GM04504 (cell line): ENCODE measurements at regions not wholly inside any gene's neighbourhood (a gene's known extent, or its start where the extent isn't known, plus 50 kb on each side); places are given as distances from the start of the nearest gene placed in this dataset.
"Not testable (repeated sequence)": the region's sequence is repeated elsewhere in the genome, so short reads cannot be mapped to it uniquely, and the experiment has no call there.

Experiments used
- DNase-seq: peaks from one replicate; pipeline ENCODE4 v3.0.0-alpha.2; 2012; ENCODE audit warnings: low read depth

DNA sequence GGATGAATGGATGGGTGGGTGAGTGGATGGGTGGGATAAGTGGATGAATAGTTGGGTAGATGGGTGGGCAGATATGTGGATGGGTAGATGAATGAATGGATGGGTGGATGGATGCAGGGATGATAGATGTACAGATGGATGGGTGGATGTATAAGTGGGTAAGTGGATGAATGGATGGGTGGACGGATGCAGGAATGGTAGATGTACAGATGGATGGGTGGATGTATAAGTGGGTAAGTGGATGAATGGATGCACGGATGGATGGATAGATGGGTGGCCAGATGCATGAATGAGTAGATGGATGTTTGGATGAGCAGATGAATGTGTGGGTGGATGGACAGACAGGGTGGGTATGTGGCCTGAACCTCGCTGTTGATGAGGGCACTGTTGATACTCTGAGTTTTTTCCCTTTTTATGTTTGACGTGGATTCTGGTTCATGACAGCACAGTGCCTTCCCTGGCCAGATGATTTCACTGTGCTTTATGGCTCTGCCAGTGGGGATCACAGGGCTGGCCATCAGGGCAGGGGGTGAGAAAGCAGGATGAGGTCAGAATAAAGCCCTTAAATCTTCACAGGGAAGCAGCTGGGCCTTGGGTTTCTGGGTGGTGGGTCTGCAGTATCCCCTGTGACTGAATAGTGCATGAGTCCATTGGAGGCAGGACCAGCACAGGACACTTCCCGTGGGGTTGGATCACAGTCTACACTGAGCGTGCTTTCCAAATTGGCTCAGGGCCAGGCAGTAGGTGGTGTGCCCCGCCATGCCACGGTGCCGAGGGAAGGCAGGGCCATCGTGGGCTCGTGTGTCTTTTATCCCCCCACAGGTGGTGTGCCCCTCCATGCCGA lies 213.2 kb downstream of the BANP start:
- not testable (repeated sequence) for DNase-seq

GRCh38 chr16:88165040-88165544 lies 213.9 kb downstream of the BANP start:
- DNase-seq: not testable (repeated sequence)

DNA sequence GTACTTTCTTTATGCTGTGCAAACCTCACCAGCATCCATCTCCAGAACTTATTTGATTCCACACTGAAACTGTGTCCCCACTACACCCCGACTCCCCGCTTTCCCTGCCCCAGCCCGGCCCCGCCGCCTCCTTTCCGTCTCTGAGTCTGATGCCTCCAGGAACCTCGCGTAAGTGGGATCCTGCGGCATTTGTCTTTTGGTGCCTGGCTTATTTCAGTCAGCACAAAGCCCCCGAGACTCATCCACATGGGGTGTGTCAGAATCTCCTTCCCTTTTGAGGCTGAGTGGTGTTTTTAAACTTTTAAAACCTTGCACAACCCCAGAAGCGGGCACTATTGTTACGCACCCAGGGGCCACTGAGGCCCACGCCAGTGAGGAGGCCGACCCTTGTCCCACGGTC lies 214.4 kb downstream of the BANP start:
- not testable (repeated sequence) for DNase-seq

- DNase-seq: not testable (repeated sequence)
Measured at GRCh38 chr16:88166209-88166773, 215.1 kb downstream of the BANP start.

DNA sequence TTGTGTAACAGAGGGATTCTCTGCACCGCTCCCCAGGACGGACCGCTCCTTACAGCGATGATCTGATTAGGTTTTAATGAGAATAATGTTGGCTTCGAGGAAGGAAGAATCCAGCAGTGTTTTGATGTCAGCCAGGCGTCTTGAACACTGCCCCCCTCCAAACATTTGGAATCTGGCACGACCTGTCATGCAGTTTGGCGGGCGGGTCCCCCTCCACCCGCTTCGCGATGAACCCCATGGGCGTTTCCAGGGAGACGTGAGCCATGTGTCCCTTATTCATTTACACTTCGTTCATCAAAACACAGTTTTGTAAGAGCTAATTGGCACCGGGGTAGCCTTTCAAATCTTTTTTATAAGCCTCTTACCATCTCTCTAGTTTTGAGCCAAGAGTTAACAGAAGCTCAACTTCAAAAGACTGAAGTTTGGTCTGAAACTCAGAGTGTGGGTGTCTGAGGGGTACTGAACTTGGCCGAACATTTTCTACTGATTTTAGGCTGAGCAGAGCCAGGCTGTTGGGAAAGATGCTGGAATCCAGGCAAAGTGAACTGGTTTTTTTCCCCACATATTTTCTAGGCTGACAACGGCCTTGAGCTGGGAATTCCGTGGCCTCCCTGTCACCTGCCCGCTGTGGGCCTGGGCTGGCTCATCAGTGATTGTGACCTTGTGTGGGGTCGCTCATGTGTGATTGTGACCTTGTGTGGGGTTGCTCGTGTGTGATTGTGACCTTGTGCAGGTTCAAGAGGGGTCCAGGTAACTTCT lies 214.8 kb upstream of the ZNF469 start:
- DNase-seq: not testable (repeated sequence)

DNA sequence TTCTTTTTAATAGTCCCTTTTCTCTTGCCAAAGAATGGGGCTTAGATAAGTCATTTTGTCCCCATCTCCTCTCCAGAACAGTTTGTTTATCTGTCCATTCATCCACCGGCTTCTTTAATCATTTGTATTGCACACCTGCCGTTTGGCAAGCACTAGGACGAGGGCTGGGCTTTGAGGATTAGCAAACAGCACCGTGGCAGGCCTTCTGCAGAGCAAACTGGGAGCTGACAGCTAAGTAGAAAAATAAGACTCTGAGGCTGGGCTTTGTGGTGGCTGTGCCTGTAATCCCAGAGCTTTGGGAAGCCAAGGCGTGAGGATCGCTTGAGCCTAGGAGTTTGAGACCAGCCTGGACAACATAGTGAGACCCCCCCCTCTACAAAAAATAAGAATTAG lies 214.2 kb upstream of the ZNF469 start:
- DNase-seq: not testable (repeated sequence)

GRCh38 chr16:88169136-88169830 lies 213.5 kb upstream of the ZNF469 start:
- not testable (repeated sequence) for DNase-seq

DNA sequence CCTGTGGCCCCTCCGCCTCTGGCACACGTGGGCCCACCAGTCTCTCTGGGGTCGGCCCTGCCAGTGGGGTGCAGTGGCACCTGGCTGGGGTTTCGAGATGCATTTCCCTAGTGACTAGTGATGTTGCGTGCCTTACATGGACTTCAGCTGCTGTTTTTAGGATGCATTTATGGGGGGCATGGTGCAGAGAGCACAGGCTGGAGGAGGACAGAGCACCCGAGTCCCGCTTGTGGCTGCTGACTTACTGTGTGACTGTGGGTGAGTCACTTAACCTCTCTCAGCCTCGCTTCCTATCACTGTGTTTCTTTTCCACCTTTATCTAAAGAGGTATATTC lies 213.0 kb upstream of the ZNF469 start:
- DNase-seq: not testable (repeated sequence)

- DNase-seq: no peak
Measured at GRCh38 chr16:88170528-88170991, 212.2 kb upstream of the ZNF469 start.

DNA sequence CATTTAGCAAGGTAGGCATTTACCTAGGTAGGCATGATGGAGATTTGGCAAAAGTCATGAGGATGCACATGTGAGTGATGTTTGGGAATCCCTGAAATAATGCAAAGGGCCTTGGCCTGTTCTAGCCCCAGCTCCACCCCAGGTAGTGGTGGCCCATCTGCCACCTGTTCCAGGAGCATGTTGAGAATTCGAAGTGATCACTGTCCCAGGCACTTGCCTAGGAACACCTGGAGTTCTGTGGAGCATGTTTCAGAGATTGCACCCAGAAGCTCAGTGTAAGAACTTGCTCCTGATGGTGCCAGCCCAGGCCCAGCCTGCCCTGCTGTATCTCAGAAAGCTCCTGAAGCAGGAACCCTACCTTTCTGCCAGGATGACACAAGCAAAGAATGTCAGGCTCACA lies 211.6 kb upstream of the ZNF469 start:
- not testable (repeated sequence) for DNase-seq

DNA sequence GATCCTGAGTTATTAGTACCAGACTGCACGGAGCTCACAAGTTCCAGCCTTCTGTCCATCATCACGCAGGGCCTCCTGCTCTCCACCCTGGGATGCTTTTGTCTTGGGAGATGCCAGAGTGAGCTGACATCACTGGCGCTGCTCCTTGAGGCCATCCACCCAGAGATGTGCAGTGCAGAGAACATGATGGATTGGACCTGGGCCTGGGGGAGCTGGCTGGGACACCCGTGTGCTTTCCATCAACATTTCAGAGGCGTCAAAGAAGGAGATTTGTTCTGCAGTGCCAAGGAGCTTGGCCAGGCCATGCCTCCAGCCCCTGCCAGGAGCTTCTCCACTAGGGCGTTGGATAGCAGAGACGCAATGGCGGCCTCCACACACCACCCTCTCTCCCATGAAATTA lies 206.6 kb upstream of the ZNF469 start:
- not testable (repeated sequence) for DNase-seq

GRCh38 chr16:88176591-88177180 lies 206.1 kb upstream of the ZNF469 start:
- DNase-seq: not testable (repeated sequence)

- not testable (repeated sequence) for DNase-seq
Measured at GRCh38 chr16:88178251-88178650, 204.5 kb upstream of the ZNF469 start.

DNA sequence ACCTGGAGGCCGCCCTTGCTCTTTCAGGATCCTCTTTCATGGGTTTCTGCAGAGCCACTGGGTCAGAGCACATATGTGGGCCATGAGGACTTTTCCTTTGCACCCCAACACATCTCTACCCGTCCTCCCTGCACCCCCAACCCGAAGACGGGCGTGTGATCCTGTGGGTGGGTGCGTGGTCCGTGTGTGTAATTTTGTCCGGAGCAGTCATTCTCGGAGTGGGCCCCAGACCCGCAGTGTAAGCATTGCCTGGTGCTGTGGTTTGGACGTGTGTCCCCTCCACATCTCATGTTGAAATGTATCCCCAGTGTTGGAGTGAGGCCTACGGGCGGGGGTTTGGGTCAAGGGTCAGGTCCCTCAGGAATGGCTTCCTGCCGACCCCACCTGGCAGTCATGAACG lies 203.9 kb upstream of the ZNF469 start:
- DNase-seq: not testable (repeated sequence)

DNA sequence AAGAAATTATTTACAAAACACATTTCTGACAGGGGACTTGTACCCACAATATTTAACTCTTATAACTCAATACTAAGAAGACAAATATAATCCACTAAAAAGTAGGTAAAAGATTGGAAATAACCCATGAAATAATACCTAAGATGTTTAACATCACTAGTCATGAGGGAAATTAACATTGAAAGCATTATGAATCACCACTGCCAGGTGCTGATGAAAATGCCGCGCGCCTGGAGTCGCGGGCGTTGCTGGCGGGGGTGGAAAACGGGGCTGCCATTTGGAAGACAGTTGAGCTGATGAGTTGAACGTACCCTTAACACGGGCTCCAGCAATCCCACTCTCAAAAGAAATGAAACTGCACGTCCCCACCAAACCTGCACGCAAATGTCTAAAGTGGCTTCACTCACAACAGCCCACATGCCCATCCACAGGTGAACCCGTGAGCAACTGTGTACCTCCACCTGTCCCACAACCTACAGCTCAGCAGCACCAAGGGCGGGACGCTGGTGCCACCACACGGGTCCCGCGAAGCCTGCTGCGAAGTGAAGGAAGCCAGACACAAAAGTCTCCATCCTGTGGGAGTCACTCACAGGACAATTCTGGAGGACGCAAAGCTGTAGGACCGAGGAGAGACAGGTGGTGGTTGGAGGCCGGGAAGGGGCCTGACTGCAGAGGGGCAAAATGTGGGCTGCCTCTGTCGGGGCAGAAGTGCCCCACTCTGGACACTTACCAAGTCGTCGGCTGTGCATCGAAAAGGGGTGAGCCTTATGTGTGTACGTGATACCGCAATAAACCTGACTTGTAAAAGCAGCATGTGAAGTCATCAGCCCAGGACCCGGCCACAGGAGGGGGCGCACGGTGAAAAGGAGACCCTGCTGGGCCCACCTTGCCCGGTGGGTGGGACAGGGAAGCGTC lies 199.5 kb upstream of the ZNF469 start:
- DNase-seq: not testable (repeated sequence)

- not testable (repeated sequence) for DNase-seq
Measured at GRCh38 chr16:88184053-88184452, 198.7 kb upstream of the ZNF469 start.

GRCh38 chr16:88184566-88185355 lies 198.0 kb upstream of the ZNF469 start:
- DNase-seq: not testable (repeated sequence)

DNA sequence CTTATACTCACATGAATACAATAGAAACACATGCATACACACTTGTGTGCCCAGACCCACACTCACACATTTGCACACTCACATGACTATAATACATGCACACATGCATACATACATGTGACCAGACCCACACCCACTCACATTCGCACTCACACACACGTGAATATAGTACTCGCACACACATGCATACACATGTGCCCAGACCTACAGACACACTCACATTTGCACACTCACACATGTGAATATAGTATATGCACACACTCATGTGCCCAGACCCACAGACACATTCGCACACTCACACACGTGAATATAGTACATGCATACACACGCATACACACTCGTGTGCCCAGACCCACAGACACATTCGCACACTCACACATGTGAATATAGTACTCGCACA lies 197.4 kb upstream of the ZNF469 start:
- DNase-seq: not testable (repeated sequence)
